ENCODE measurements at regions not wholly inside any gene's neighbourhood (a gene's known extent, or its start where the extent isn't known, plus 50 kb on each side); places are given as distances from the start of the nearest gene placed in this dataset.

DNA sequence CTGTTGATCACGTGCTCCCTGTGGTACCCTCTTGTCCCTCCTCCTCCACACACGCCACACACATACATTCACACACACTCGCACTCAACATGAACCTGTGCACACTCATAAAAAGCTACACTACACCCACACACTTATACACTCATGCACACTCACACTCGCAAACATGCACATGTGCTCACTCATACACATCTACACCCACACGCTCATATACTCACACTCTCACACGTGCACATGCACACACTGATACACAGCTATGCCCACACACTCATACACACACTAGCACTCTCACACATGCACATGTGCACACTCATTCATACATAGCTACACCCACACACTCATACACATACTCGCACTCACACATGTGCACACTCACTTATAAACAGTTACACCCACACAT is 113.6 kb downstream of the LRATD1 start:
- Histone ChIP-seq H3K27ac (no peak overlapping the region), H3K9me3 (no peaks in the 10 kb centered on the region), H3K27me3 (no peaks in the 10 kb centered on the region), H3K4me1 (no peaks in the 10 kb centered on the region), H3K4me3 (no peak overlapping the region), H3K36me3 (no peaks in the 10 kb centered on the region)
- no peak for ATAC-seq
- intact Hi-C loops (cut with DNase I; ENCODE audit: low total_unique reads) (no loop called here), in situ Hi-C loops (cut with MboI; ENCODE audit: low sequenced_read_pairs in 4 of 4) (no loop called here)
- TF ChIP-seq POLR2A (IDR thresholded peaks at IDR 0.05) = no peak
- TF ChIP-seq, protein P1, sequence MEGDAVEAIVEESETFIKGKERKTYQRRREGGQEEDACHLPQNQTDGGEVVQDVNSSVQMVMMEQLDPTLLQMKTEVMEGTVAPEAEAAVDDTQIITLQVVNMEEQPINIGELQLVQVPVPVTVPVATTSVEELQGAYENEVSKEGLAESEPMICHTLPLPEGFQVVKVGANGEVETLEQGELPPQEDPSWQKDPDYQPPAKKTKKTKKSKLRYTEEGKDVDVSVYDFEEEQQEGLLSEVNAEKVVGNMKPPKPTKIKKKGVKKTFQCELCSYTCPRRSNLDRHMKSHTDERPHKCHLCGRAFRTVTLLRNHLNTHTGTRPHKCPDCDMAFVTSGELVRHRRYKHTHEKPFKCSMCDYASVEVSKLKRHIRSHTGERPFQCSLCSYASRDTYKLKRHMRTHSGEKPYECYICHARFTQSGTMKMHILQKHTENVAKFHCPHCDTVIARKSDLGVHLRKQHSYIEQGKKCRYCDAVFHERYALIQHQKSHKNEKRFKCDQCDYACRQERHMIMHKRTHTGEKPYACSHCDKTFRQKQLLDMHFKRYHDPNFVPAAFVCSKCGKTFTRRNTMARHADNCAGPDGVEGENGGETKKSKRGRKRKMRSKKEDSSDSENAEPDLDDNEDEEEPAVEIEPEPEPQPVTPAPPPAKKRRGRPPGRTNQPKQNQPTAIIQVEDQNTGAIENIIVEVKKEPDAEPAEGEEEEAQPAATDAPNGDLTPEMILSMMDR (IDR thresholded peaks at IDR 0.05 in 4 of 5, conservative IDR thresholded peaks at IDR 0.05 in 1 of 5) = no peak
- no peak for DNase-seq

DNA sequence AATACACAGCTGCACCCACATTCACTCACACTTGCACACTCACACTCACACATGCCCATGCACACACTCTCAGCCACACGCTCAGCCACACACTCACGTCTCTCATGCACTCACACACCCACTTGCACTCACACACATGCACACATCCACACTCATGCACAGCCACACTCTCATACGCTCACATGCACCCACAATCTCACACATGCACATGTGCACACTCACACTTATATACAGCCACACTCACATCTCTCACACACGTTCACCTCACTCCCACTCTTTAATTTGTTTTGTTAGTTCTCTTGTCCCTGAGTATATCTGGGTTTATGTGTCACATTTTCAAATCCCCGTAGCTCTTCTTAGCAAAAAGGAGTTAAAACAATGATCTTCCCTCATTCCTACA is 114.9 kb downstream of the LRATD1 start:
- no peaks in the 10 kb centered on the region for H3K4me1 ChIP-seq
- no peaks in the 10 kb centered on the region for H3K9me3 ChIP-seq
- DNase-seq (no peak), ATAC-seq (no peak)
- H3K4me3 ChIP-seq = no peak overlapping the region
- no peak overlapping the region for H3K27ac ChIP-seq
- H3K27me3 ChIP-seq = no peaks in the 10 kb centered on the region
- intact Hi-C loops (cut with DNase I; ENCODE audit: low total_unique reads) (no loop called here), in situ Hi-C loops (cut with MboI; ENCODE audit: low sequenced_read_pairs in 4 of 4) (no loop called here)
- H3K36me3 ChIP-seq = no peaks in the 10 kb centered on the region
- no peak for TF ChIP-seq POLR2A (IDR thresholded peaks at IDR 0.05)
- TF ChIP-seq, protein P1 (IDR thresholded peaks at IDR 0.05 in 4 of 5, conservative IDR thresholded peaks at IDR 0.05 in 1 of 5) = no peak

DNA sequence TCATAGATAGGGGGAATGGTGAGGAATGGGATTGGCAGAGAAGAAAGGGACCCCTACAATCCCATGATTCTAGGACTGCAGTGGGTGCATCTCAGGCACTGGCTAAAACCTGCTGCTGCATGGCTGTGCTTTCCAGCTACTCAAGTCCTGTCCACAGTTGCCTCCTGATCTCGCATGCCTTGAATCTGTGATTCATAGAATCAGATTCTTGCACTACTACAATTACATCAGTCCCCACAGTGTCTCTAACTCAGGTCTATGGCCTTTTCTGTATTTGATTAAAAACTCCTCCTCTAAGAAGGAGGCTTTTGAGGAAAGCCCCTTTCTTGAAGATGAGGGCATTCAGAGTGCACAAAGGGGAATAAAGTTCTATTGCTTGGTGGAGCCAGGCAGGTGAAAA is 117.4 kb downstream of the LRATD1 start:
- Histone ChIP-seq H3K27me3 (no peaks in the 10 kb centered on the region), H3K4me1 (no peaks in the 10 kb centered on the region), H3K9me3 (no peaks in the 10 kb centered on the region), H3K4me3 (no peak overlapping the region), H3K27ac (no peak overlapping the region), H3K36me3 (no peaks in the 10 kb centered on the region)
- intact Hi-C loops (cut with DNase I; ENCODE audit: low total_unique reads) (no loop called here), in situ Hi-C loops (cut with MboI; ENCODE audit: low sequenced_read_pairs in 4 of 4) (no loop called here)
- TF ChIP-seq POLR2A (IDR thresholded peaks at IDR 0.05) = no peak
- TF ChIP-seq, protein P1 (IDR thresholded peaks at IDR 0.05 in 4 of 5, conservative IDR thresholded peaks at IDR 0.05 in 1 of 5) = no peak
- DNase-seq (no peak), ATAC-seq (no peak)

DNA sequence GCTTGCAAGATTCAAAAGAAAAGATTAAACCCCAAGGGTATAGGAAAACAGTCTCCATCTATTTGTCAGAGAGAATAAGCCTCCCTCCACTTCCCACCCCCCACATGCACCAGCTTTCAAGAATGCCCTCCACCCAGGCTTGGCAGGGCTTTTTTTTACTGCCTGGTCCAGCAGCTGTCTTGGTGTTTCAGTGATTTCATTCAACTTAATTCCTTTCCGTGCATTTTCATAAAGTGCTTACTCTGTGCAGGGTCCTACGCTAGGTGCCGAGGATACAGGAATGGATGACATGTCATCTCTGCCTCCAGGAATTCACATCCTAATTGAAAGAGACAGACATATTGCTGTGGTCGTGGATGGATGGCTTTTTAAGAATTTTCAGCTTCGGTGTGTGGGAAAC is 117.9 kb downstream of the LRATD1 start:
- Histone ChIP-seq H3K4me3 (no peak overlapping the region), H3K4me1 (no peaks in the 10 kb centered on the region), H3K27ac (no peak overlapping the region), H3K27me3 (no peaks in the 10 kb centered on the region), H3K9me3 (no peaks in the 10 kb centered on the region), H3K36me3 (no peaks in the 10 kb centered on the region)
- in situ Hi-C loops (cut with MboI; ENCODE audit: low sequenced_read_pairs in 4 of 4) (no loop called here), intact Hi-C loops (cut with DNase I; ENCODE audit: low total_unique reads) (no loop called here)
- TF ChIP-seq, protein P1 (IDR thresholded peaks at IDR 0.05 in 4 of 5, conservative IDR thresholded peaks at IDR 0.05 in 1 of 5) = no peak
- no peak for TF ChIP-seq POLR2A (IDR thresholded peaks at IDR 0.05)
- no peak for DNase-seq
- ATAC-seq = no peak

DNA sequence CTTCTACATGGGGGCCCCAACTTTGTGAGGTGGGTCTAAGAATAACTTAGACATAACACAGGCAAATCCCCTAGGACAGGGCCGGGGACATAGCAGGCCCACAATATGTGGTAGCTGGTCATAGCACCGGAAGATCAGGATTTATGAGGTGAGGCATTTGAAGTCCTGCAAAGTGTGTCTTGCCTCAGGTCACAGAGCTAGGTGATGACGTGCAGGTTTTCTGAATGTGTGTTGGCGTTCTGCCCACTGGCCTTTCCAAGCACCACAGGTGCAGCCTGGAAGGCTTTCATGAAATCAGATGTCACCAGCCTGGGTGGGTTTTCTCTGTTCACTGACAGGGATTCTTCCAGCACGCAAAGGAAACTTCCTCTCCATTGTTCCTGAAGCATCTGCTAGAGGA is 119.1 kb downstream of the LRATD1 start:
- Histone ChIP-seq H3K27ac (no peak overlapping the region), H3K36me3 (no peaks in the 10 kb centered on the region), H3K4me3 (no peak overlapping the region), H3K4me1 (no peaks in the 10 kb centered on the region), H3K9me3 (no peaks in the 10 kb centered on the region), H3K27me3 (no peaks in the 10 kb centered on the region)
- in situ Hi-C loops (cut with MboI; ENCODE audit: low sequenced_read_pairs in 4 of 4) = no loop called here
- intact Hi-C loops (cut with DNase I; ENCODE audit: low total_unique reads) = no loop called here
- DNase-seq = no peak
- TF ChIP-seq POLR2A (IDR thresholded peaks at IDR 0.05) = no peak
- TF ChIP-seq, protein P1 (IDR thresholded peaks at IDR 0.05 in 4 of 5, conservative IDR thresholded peaks at IDR 0.05 in 1 of 5) = no peak
- ATAC-seq = no peak

All from gastrocnemius medialis (tissue), 4 donors.